SIG-M5 treated with dmso at 0.1 percent for 504 hours (cell line): ENCODE measurements at regions not wholly inside any gene's neighbourhood (a gene's known extent, or its start where the extent isn't known, plus 50 kb on each side); places are given as distances from the start of the nearest gene placed in this dataset.
"Not testable (repeated sequence)": the region's sequence is repeated elsewhere in the genome, so short reads cannot be mapped to it uniquely, and the experiment has no call there.

ENCODE experiments used
- DNase-seq: peaks from one replicate; lab custom pipeline; 2025; ENCODE audit not compliant: unreplicated experiment; lab: John Stamatoyannopoulos, UW

DNA sequence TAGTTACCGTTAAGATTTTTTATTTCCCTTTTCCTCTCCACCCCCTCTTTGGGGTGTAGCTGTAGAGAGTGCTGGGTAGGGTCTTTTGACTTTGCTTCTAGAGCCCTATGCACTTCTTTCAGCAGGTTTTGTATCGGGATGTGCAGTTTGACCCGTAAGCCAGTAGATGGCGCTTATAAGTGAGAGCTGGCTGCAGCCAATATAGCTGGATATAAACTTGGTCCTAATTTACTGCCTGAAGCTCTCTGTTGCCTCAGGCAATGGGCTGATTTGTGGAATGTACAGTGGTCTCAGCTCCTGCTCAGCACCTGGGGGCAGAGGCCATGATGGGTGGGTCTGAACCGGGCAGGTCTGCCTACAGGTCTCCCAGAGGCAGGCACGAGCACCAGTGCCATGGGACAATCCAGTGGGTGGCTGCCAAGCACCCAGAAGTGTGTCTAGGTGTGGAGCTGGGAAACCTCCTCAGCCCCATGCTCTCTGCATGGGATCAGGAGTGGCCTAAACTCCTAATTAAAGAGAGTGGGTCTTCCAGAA lies 146.5 kb downstream of the SPANXN1 start:
- DNase-seq = no peak

DNA sequence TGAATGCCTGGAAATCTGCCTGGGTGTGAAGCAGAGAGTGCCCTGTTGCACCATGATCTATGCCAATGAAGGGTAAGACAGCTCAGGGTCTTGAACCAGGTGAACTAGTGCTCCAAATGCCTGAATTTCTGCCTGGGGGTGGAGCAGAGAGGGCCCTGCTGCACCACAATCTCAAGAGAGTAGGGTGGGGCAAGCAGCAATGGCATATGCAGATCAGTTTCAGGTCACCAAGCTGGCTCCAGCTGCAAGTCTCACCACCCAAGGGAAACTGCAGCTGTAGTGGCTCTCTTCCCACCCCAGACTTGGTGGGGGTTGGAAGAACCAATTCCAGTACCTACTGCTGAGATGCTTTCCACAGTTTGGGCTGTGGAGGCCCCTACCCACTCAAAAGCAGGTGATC lies 147.0 kb downstream of the SPANXN1 start:
- no peak for DNase-seq

DNA sequence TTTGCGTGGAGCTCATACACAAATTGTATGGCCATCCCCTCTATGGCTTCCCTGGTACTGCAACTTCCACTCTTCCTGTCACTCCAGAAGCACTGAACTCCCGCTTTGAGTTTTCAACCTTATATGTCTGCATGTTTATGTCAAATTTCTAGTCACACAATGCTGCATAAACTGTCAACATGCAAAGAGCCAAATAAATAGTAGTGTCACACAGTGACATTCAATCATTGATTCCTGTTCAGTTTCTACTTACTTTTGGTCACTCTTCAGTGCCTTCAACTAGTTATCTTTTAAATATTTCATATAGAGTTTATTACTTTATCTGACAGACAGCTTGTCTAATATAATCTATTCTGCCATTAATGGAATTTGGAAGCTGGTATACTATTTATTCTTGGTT lies 149.3 kb downstream of the SPANXN1 start:
- DNase-seq = no peak

DNA sequence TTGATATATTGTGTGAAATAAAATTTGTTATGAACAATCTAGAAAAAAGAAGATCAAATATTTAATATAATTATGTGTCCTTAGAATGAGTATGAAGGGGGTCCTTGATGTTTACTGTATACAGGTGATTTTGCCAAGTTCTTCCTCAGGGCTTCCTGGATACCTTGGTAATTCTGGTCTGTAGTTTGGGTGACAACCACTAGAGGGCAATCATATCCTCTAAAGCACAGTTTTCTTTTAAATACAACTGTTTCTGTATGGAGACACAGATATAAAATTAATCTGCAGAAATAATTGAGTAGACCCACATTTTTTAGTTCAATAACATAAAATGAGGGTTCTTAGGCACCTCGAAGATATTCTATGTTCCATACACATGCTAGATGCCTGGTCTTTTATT lies 157.7 kb downstream of the SPANXN1 start:
- DNase-seq = peak; percentile 18

GRCh38 chrX:145410622-145411021 lies 163.3 kb downstream of the SPANXN1 start:
- no peak for DNase-seq

GRCh38 chrX:145436211-145436610 lies 188.9 kb downstream of the SPANXN1 start:
- DNase-seq = not testable (repeated sequence)

GRCh38 chrX:145464650-145465049 lies 217.3 kb downstream of the SPANXN1 start:
- DNase-seq = no peak

DNA sequence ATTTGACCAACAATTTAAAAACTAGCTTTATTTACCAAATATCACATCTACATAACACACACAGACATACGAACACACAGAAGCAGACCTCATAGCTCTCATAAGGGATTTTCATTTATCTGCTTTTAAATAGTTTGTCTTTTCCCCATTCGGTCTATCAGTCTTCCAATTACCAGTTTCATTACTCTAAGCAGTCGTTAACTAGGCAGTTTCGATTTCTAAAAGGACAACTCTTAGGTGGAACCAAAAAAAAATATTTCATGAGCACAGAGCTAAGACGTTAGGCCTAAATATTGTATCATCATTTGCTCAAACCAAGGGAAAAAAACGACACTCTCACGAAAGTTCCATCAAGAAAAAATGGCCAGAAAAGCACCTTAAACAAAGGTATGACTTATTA lies 228.4 kb downstream of the SPANXN1 start:
- no peak for DNase-seq

- DNase-seq = no peak
These were observed 237.4 kb downstream of the SPANXN1 start for GRCh38 chrX:145484740-145485139.

DNA sequence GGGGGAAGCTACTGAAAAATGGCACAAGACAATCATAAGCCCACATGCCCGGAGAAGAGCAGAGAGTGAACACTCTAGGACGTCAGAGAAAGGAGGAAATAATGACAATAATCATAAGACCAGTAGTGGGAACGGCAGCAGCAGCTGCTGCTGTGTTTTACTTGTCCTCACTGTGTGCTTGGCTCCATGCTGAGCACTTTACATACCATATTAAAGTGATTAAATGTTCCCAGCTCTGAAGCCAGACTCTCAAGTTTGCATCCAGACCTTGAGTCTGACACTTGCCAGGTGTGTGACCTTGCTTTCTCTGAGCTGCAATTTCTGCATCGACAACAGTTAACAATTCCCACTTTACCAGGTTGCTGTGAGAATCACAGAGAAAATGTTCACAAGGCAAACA lies 255.4 kb downstream of the SPANXN1 start:
- DNase-seq = no peak

- no peak for DNase-seq
These were observed 258.9 kb downstream of the SPANXN1 start for GRCh38 chrX:145506214-145506613.

DNA sequence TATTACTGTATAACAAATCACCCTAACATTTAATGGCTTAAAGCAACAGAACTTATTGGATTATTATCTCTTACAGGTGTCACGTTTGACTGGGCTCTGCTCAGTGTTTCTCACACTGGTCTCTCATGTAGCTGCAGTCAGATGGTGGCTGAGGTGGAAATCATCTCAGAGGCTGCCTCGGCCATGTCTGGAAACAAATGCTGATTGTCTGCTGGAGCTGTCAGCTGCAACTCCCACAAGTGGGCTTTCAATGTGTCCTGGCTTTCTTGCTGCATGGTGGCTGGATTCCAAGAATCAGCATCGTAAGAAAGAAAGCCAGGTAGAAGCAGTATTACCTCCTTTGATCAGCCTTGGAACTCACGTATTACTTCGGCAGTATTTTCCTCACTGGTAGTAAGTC lies 277.6 kb downstream of the SPANXN1 start:
- DNase-seq = no peak

DNA sequence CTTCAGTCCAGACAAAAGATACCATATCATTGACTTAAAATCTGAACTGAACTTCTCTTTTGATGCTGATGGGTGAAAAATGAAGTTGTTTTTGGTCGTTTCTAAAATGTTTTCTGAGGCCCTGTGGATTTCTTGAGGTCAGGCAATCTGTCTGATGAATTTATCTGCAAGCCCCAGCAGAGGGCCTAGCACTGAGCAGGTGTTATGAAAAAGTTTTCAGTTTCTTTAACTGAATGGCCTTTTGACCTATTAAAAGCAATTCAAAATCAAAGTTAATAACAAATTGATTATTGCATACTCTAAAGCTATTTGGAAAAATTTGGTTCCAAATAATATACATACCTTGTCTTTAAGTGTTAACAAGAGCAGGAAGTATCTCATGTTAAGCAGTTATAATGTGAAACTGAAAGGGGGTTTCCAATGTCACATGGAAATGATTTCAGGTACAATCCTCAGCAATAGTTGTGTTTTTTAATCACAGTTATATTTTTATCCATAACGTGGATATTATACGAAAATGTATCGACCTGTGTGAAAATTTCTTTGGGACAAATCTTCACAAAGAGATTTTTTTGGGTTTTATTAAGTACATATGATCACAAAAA lies 285.0 kb downstream of the SPANXN1 start:
- no peak for DNase-seq

GRCh38 chrX:145533534-145533933 lies 284.1 kb upstream of the SLITRK2 start:
- no peak for DNase-seq

DNA sequence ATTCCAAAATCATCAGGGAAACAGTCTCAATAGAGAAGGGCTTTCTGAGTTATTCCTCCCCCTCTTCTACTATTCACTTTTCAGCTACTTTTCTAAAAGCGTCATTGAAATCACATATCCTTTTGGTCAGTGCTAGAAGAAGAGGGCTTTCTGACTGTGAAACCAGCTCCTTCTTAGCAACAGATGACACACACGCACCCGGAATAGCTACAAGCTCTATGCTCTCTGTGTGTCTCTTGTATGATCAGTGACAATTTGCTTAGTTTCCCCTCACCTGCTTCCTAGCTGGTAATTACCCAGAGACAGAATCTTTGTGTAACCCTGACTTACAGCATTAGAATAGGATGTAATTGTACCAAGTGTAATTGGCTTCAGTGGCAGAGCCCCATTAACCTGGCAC lies 268.1 kb upstream of the SLITRK2 start:
- no peak for DNase-seq

GRCh38 chrX:145552643-145553042 lies 265.0 kb upstream of the SLITRK2 start:
- DNase-seq = no peak

GRCh38 chrX:145553702-145554101 lies 263.9 kb upstream of the SLITRK2 start:
- DNase-seq = no peak

- DNase-seq = no peak
These were observed 254.5 kb upstream of the SLITRK2 start for GRCh38 chrX:145563159-145563558.

- DNase-seq = no peak
These were observed 207.6 kb upstream of the SLITRK2 start for GRCh38 chrX:145609951-145610511.

GRCh38 chrX:145613894-145614293 lies 203.7 kb upstream of the SLITRK2 start:
- no peak for DNase-seq

- DNase-seq = no peak
These were observed 197.0 kb upstream of the SLITRK2 start for GRCh38 chrX:145620666-145621065.

DNA sequence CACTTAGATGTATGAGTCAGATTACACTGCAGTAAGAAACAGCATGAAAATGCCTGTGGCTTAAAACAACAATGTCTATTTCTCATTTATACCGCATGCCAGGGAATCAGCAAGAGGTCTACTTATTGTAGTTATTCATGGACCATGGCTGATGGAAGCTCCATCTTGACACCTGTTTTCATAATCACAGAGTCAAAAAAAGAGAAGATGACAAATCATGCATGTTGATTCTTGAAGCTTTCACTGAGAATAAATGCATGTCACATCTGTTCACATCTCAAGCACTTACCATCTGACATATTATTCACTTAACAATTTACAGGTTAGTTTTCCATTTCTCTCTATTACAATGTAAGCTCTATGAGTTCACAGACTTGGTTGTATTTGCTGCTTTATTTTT lies 194.2 kb upstream of the SLITRK2 start:
- DNase-seq = no peak

- DNase-seq = no peak
These were observed 187.5 kb upstream of the SLITRK2 start for GRCh38 chrX:145630081-145630480.
